22Rv1 (cell line): ENCODE measurements at regions not wholly inside any gene's neighbourhood (a gene's known extent, or its start where the extent isn't known, plus 50 kb on each side); places are given as distances from the start of the nearest gene placed in this dataset.

Experiments used
- H3K27ac ChIP-seq: fragments of 450-650 bp; 2 replicates; pipeline ENCODE4 v1.5.1; 2017
- CTCF ChIP-seq: fragments of 450-650 bp; IDR thresholded peaks from 2 replicates; pipeline ENCODE4 v1.5.1; 2017; ENCODE audit warnings: mild to moderate bottlenecking
- ZFX ChIP-seq: fragments of 450-650 bp; IDR thresholded peaks from 2 replicates; pipeline ENCODE4 v1.6.1; 2017; ENCODE audit warnings: antibody characterized with exemption, borderline replicate concordance

GRCh38 chr13:79742923-79743322 lies 262.0 kb downstream of the NDFIP2 start:
- TF ChIP-seq CTCF (no peak), ZFX (no peak)
- no peak overlapping the region for H3K27ac ChIP-seq

- TF ChIP-seq CTCF (no peak), ZFX (no peak)
- no peak overlapping the region for H3K27ac ChIP-seq
These were observed 260.0 kb downstream of the NDFIP2 start for GRCh38 chr13:79740991-79741390.

DNA sequence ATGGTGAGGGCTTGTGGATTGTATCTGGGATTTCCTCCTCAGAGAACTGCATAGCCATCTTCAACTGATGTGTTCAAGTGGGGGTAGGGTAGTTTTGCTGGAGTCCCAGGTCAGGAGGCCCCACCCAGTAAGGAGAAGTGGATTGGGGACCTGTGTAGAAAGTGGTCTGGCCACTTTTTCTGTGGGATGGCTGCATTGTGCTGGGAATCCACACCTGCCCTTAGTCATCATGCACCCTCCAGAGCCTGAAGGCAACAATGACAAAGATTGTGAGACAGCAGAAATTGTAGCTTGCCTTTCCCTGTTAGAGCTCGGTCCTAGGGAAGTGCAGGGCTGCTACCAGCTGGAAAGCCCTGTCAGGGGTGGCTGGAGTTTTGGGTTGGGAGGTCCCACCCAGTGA lies 255.4 kb downstream of the NDFIP2 start:
- no peak overlapping the region for H3K27ac ChIP-seq
- TF ChIP-seq ZFX (no peak), CTCF (no peak)

DNA sequence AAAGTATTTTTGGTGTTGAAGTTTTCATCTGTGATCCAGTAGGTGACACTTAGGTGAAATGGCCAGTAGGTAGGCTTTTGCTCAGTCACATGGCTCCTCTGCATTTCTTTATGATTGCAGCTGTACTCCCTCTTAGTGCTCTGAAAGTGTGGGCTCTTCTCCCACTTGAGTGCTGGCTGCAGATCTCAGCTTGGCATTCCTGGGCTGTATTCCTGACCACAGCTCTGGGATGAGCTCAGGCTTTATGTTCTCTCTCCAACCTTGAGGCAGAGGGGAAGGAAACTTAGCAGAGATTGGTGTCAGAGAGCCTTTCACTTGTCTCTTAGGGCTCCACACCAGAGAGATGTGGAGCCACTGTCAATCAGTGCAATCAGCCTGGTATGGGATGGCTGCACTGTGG lies 254.3 kb downstream of the NDFIP2 start:
- TF ChIP-seq ZFX (no peak), CTCF (no peak)
- H3K27ac ChIP-seq = no peak overlapping the region

- no peak overlapping the region for H3K27ac ChIP-seq
- no peak for TF ChIP-seq CTCF
- TF ChIP-seq ZFX = no peak
These were observed 246.1 kb downstream of the NDFIP2 start for GRCh38 chr13:79727086-79727485.

DNA sequence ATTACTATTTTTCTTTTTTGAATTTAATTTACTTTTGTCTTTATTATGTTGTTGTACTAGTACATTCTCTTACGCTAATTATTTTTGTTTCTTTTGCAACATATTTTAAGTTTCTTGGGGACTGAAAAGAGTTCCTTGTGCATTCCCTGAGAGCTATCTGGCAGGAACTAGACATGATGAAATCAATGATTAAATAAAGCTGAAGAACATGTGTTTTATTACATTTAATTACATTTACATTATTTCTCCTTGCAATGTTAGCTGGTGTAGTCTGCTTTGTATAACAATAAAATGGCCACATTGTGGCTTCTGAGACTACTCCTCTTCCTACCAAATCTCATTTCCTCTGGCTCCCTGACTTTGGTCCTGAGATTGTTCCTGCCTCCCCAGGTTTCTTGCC lies 244.9 kb downstream of the NDFIP2 start:
- TF ChIP-seq ZFX = no peak
- no peak for TF ChIP-seq CTCF
- peak overlapping the region; percentile 55; the same call in 1 of the 2 replicates for H3K27ac ChIP-seq

DNA sequence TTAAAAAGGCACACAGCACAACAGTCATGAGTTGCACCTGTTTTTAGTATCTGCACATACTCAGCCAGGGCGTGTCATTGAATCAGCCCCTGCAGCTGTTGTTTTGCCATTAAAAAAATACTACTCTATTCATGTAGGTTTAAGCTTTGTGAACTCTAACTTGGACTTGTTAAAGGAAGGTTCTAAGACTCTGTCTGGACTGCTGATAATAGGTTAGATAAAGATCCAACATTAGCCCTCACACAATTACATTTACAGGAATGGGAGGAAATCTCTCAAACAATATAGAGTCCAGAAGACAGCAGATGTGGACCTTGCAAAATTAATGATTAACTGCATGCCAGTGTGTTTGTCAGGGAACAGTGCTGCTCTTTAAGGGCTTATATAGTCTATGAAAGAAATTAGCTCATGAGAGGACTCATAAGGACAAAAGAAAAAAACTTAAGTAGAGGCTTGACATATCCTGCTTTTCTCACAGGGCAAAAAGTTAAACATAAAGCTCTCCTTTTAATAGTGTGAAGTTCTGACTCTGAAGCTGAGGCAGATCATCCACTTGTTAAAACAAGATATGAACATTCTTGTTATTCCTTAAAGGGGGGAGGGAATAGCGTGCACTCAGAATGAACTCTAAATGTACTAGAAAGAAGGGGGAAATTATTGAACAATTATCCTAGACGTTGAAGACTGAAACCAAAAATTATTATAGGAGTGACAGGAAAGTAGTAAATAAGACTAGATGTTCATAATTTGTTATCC lies 243.6 kb downstream of the NDFIP2 start:
- H3K27ac ChIP-seq = peak overlapping the region; percentile 55
- no peak for TF ChIP-seq CTCF
- no peak for TF ChIP-seq ZFX
